Activated T-cell treated with anti-CD3 and anti-CD28 coated beads for 48 hours (primary cell): ENCODE measurements at regions not wholly inside any gene's neighbourhood (a gene's known extent, or its start where the extent isn't known, plus 50 kb on each side); places are given as distances from the start of the nearest gene placed in this dataset.

Experiments used
- DNase-seq: peaks from one replicate; pipeline ENCODE4 v3.0.0-alpha.2; 2020; ENCODE audit warnings: low read depth

GRCh38 chr14:84533181-84533725 is 996.7 kb upstream of the FLRT2 start:
- no peak for DNase-seq

DNA sequence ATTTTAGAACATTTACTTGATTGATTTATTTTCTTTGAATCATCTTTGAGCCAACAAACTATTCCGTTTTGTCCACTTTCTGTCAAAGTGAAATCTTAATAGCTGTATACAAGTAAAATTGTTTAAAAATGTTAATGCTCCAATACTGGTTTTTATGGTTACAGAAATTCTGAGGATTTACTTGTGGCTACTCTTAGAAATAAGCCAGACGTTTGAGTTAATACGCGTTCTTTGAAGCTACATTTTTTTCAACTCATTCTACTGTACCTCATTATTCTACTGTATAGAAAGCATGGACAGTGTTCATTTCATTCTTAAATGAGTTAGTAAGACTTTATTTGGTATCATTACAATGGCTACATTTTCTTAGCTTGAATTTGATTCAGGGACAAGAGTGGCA is 996.2 kb upstream of the FLRT2 start:
- no peak for DNase-seq

DNA sequence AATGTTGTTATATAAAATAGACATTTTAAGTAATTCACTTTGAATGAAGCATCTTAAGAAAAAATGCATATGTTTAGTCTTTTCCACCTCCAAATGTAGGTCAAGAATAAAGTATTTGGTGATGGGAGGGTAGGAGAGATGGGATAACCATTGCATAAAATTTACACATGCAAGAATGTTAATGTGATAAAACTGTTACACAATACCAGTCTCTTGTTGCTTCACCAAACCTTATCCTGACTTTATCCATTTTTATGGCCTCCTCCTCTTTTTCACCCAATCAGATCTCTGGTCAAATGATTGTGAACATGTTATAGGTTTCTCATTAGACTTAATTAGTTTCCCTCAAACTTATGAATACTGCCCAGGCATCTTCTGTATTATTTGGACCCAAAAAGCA is 994.5 kb upstream of the FLRT2 start:
- DNase-seq = no peak

GRCh38 chr14:84535976-84536375 is 994.0 kb upstream of the FLRT2 start:
- DNase-seq = no peak

DNA sequence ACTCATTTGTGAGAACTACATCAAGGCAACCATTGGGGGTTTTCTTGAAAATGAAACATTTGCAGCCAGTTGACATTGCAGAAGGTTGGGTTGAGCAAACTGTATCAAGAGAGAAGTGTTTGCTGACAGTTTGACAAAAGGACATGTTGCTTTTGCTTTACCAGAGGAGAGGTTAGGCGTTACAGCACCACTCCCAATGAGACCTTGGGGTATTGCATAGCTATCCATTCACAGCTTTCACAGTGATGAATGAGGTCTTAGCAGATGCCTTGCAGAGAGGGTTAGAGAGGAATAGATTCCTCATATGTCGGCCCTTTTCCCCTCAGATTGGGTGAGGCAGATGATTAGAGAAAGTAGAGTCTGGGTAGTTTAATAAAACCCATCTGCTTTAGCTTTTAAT is 988.9 kb upstream of the FLRT2 start:
- no peak for DNase-seq

DNA sequence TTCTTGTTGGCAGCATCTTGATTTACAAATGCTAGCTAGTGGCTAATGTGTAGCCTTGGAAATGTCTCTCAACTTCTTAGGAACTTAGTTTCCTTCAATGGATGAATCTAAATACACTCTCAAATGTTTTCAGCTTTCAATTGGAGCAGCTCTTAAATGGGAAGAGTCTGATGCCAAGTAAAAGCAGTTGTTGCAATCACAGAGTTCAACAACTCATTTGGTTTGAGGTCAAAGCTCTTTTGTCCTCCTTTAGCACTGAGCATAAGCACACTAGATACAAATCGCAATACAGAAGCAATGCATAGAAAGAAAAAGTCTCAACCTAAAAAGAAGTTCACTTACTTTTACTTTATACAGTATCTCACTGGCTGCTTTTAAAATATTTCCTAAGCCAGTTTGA is 986.1 kb upstream of the FLRT2 start:
- no peak for DNase-seq

- DNase-seq = no peak
Observed at GRCh38 chr14:84544486-84545131, 985.3 kb upstream of the FLRT2 start.

DNA sequence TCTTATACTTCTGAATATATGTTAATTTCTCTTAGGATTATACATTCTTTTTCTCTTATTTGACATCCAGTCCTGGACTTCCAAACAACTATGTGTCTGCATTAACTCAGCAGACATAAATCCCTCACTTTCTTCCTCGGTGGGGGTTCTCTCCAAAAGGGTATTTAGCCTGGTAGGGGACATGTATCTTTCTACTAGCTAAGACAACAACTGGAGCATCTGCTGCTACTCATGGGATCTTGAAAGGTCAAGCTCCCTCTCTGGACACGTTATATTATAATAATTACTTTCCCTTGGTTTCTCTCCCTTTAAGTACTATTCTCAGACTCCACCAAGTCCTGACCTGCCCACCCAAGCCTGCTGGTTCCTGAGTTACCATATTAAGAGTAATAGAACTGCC is 983.7 kb upstream of the FLRT2 start:
- no peak for DNase-seq

DNA sequence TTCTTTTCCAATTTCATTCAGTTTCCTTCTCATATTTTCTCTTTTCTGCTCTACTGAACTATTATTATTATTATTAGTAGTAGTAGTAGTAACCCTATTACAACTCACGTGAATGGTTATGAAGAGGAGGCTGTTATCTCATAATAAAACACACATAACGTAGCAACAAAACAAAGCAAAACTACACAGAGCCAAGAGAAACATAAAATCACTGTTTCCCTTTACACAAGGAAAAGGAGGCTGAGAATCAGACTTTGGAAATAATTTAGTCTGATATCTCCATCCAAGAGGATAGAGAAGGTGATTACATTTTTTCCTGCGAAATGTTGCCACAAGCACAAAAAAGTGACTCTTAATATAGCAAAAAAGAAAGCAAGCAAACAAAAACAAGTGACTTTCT is 975.8 kb upstream of the FLRT2 start:
- DNase-seq = no peak

GRCh38 chr14:84555493-84555892 is 974.5 kb upstream of the FLRT2 start:
- no peak for DNase-seq

DNA sequence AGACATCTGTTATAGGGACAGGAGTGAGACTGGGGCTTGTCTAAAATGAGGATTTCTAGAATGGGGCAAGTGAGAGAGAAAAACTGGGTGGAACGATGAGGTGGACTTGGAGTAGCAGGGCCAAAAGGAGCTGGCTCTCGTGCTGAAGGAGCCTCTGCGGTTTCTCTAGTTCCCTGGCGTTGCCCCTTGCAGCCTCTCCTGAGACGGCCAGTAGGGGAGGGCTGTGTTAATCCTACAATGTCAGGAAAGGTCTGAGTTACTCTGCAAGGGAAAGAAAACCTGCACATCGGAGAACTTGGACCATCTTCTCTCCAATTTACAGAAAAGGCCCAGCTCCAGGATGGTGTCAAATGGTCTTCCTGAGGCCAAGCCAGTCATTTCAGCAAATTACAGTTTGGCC is 963.8 kb upstream of the FLRT2 start:
- no peak for DNase-seq

DNA sequence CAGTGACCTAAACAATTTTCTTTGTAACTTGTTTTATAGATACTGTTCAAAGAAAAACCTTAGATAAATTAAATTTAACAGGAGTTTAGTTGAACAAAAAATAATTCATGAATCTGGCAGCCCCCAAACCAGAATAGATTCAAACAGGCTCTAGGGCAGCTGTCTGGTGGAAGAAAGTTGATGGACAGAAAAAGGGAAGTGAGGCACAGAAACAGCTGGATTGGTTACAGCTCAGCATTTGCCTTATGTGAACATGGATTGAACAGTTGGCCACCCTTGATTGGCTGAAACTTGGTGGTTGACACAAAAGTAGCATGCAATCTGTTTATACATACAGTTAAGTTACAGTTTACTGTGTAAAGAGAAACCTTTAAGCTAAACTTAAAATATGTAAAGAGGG is 954.3 kb upstream of the FLRT2 start:
- DNase-seq = no peak

DNA sequence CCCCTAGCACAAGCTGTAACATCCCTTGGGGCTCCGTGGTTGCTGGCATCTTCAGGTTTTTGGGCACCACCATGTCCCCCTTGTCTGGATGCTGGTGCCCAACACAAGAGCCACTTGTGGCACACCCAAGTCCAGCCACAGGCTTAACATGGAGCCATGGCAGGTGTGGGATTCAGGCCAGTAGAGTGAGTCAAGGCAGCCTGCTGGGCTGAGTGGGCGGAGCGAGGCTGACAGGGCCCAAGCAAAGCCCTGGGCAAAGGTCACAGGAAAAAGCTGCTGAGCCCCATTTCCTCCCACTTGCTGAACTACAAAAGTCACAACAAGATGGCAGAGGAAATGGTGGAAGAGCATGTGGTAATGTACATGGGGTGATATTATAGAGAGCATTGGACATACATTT is 950.7 kb upstream of the FLRT2 start:
- DNase-seq = no peak

GRCh38 chr14:84581041-84581440 is 948.9 kb upstream of the FLRT2 start:
- no peak for DNase-seq

GRCh38 chr14:84584511-84584910 is 945.4 kb upstream of the FLRT2 start:
- DNase-seq = no peak

DNA sequence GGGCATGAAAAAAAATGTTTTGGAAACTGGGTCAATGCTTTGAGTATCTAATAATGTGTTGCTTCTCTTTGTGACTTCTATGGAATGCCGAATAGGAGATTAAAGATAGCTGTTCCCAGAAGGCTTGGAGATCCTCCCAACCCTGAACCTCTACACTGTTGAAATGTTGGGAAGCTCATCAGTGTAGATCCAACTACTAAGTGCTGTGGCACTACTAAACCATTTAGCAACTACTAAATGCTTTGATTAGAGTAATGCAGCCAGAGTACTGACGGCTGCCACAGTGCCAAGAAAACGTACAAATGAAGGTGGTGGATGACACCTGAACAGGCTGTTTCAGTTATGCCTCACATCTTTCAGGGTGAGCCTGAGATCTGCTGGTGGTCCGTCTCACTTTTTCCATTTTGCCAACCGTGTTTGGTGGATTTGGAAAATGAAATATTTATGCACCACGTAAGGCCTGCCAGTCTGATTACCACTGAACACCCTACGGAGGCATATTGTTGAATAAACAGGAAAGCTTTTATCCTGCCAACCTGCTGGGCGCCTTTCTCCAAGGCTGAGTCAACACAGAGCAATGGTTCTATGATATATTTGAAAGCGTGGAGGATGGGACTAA is 938.0 kb upstream of the FLRT2 start:
- DNase-seq = no peak

DNA sequence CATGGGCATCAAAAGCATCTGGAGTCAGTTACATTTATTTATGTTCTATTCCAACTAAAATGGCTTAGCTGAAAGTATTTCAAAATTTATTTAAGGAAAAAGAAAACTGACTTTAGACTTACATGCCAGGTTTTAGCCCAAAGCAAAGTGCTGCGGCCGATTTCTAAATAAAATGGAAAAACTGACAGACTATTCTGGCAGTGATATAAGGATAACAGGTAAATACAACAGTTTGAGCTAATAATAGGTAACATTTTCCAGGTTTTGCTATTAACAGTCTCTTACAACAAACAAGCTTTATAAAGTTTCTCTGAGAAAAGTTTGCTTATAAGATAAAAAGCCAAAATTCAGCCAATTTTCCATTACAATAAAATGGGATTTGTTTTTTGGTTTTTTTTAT is 937.2 kb upstream of the FLRT2 start:
- DNase-seq = no peak

GRCh38 chr14:84610086-84610485 is 919.9 kb upstream of the FLRT2 start:
- DNase-seq = no peak

DNA sequence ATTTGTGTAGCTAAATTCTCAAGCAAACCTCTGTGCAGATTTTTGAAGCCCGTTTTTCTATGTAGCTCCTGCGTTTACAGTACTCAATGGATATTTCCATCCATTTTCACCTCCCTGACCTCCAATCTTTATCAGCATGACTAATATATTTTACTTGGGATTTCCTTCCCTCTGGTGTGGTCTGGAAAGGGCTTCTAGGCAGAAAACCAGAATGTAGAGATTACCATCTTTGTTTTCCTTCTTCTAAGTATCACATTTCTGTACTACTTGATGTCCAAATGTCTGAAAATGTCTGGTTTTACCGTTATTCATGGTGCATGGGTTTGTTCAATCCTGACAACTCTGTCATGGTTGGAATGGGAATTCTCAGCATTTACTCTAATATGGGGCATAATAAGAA is 907.6 kb upstream of the FLRT2 start:
- no peak for DNase-seq

GRCh38 chr14:84643446-84643845 is 886.5 kb upstream of the FLRT2 start:
- no peak for DNase-seq

DNA sequence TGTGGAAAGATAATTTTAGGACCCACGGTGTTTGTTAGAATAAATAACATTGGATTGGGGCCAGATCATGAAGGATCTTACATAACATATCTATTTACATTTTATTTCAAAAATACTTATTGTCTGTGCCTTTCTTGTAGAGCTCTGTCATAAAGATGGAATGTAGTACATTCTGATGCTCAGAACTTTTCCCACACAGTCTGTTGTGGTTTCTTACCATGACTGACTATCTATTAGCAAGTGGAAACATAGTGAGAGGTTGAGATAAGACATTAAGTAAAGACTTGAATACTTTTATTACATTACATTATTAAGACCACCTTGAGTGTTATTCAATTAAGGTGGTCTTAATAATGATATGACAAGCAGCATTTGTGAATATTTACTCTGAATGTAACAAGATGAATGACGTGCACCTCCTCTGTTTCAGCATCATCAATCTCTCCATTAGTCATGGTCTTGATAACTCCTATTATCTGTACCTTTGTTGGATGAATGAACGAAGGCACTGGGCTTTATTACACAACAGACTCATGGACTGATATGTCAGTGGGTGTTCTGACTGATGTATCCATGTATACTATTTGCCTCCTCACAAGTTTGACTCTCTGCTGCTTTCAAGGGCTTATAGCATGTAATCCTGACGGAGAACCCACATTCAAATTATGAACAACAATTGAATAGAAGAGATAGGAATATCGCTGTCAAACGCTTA is 883.0 kb upstream of the FLRT2 start:
- DNase-seq = no peak

DNA sequence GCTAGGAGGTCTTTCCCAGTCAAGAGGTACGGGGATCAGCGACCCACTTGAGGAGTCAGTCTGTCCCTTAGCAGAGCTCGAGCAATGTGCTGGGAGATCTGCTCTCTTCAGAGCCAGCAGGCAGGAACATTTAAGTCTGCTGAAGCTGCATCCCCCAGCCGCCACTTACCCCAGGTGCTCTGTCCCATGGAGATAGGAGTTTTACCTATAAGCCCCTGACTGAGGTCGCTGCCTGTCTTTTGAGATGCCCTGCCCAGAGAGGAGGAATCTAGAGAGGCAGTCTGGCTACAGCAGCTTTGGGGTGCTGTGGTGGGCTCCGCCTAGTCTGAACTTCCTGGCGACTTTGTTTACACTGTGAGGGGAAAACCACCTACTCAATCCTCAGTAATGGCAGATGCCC is 874.9 kb upstream of the FLRT2 start:
- no peak for DNase-seq

DNA sequence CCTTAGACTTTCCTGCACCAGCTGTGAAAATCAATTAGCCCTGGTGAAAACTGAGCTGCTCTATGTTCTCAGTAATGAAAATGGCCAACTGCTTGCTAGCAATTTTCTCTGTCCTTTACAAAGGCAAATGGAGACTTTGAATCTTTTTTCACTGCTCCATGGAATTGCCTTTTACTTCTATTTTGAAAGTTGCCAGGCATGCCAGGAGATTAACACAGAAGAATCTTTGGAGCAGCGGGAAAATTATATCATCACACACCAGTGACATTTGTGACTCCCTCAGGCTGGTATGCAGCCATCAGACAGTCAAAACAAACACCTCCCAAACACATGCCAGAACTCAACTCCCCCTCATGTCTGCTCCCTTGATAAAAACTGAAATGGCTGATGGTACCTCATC is 872.0 kb upstream of the FLRT2 start:
- DNase-seq = no peak
